ENCODE measurements at regions not wholly inside any gene's neighbourhood (a gene's known extent, or its start where the extent isn't known, plus 50 kb on each side); places are given as distances from the start of the nearest gene placed in this dataset.
A peak's percentile ranks its signal among the peaks of the same experiment; 100 is the strongest.

DNA sequence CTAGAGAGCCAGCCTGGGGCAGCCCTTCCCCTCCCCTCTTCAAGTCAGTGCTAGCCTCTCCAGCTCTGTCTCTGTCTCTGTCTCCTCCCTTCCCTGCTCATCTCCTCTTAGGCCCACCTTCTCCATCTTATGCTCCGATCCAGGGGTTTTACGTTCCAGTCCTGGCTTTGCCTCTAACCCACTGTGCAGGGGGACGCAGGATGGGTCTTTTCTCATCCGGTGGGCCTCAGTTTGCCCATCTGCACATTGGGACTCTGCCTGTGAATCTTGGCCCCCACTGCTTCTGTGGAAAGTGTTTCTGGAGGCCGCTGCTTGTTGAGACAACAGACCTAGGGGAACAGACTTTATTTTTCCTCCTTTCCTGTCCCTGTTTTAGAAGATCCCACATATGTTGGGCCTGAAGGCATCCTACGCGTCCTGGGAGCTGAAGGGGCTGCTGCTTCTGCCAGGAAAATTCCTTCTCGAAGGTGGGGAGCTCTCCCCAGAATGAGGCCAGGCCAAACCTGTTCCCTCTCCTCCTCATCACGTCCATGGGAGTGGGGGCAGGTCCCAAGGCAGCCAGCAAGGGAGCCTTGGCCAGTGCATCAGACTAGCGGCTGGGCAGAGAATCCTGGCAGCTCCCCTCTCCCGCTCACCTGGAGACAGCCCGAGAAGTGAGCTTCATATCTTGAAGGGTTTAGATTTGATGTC, 99.5 kb upstream of the CSF3R start:
- TF ChIP-seq CTCF (IDR thresholded peaks at IDR 0.05; ENCODE audit: extremely low read depth, missing control alignments) = no peak
- DNase-seq (ENCODE audit: low spot score) = no peak

- no peak for TF ChIP-seq CTCF (IDR thresholded peaks at IDR 0.05; ENCODE audit: extremely low read depth, missing control alignments)
- DNase-seq (ENCODE audit: low spot score) = no peak
Observed at GRCh38 chr1:36580524-36580923, 97.8 kb upstream of the CSF3R start.

DNA sequence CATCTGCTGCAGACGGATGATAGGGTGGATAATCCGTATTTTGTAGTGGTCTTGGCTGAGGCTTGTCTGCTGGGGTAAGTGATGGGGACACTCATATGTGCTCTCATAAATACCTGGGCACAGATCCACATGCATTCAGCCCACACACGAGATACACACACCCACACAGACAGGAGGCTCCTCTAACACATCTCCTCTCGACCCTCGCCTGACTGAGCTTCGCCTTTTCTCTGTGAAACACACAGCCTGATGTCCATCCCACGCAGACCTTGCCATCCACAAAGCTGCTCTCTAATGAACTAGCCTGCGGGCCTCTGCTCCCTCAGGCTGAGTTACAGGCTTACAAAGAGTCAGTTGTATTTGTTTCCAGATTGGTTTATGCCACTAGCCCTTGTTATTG, 96.3 kb upstream of the CSF3R start:
- TF ChIP-seq CTCF (IDR thresholded peaks at IDR 0.05; ENCODE audit: extremely low read depth, missing control alignments) = no peak
- no peak for DNase-seq (ENCODE audit: low spot score)

- TF ChIP-seq CTCF (IDR thresholded peaks at IDR 0.05; ENCODE audit: extremely low read depth, missing control alignments) = no peak
- DNase-seq (ENCODE audit: low spot score) = no peak
Observed at GRCh38 chr1:36576551-36577110, 93.9 kb upstream of the CSF3R start.

DNA sequence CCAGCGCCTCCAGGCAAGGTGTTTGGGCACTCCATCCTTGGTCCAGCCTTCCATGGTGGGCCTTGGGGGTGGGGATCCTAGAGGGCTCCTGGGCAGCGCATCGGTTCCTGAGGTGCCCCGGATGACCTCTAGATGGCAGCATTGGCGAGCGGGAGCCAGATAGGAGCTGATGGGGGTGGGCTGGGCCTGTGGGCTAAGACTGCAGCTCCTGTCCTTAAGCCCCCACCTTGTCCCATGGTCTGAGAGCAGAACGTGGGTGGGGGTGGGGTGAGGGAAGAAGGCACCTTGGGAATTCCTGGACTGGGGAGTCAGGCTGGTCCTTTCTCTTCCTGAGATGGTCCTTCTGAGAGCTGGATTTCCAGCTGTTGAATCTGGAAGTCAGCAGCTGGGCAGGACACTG, 93.4 kb upstream of the CSF3R start:
- DNase-seq (ENCODE audit: low spot score) = peak; percentile 76
- TF ChIP-seq CTCF (IDR thresholded peaks at IDR 0.05; ENCODE audit: extremely low read depth, missing control alignments) = peak; percentile 78

DNA sequence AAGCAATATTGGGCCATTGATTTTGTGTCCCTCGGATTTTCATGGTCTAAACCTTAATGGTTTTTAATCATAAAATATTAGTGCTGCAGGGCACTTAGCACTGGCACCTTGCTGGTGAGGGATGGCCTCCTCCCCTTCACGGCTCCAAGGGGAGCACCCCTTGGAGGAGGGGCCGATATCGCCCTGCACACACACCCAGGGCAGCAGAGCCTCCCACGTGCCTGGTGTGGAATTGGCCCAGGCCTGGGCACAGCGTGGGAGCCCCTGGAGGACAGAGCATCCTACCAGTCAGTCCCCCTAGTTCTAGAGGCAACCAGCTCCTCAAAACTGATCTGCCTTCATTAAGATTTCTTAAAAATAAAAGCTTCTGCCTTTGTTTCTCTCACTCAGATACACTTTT, 90.7 kb upstream of the CSF3R start:
- DNase-seq (ENCODE audit: low spot score) = no peak
- no peak for TF ChIP-seq CTCF (IDR thresholded peaks at IDR 0.05; ENCODE audit: extremely low read depth, missing control alignments)

DNA sequence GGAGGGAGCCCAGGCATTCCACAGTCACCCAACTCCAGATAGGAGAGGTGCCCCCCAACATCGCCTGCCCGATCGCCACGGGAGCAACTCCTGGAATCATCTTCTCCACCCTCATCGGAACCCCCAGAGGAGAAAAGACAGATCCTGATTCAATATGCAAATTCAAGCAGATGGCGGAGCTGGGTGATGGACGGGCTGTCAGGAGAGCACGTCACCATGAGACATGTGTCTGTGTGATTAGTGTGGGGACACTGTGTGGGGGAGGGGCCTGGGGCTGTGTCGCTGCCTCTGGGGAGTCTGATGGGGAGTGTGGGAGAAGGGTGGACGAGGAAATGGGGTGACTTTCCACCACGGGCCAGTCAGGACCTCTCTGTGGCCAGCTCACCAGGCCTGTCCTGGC, 90.2 kb upstream of the CSF3R start:
- TF ChIP-seq CTCF (IDR thresholded peaks at IDR 0.05; ENCODE audit: extremely low read depth, missing control alignments) = no peak
- no peak for DNase-seq (ENCODE audit: low spot score)

Data from GM20000 (cell line).